ENCODE measurements at regions not wholly inside any gene's neighbourhood (a gene's known extent, or its start where the extent isn't known, plus 50 kb on each side); places are given as distances from the start of the nearest gene placed in this dataset.

GRCh38 chr4:165680821-165681220 lies 192.2 kb upstream of the TLL1 start:
- no peak for DNase-seq (ENCODE audit: low read depth)
- H3K4me3 ChIP-seq (ENCODE audit: low read depth, low read length) = no peak overlapping the region
- TF ChIP-seq CTCF (IDR thresholded peaks at IDR 0.05; ENCODE audit: insufficient read depth, low read depth, low read length) = no peak

DNA sequence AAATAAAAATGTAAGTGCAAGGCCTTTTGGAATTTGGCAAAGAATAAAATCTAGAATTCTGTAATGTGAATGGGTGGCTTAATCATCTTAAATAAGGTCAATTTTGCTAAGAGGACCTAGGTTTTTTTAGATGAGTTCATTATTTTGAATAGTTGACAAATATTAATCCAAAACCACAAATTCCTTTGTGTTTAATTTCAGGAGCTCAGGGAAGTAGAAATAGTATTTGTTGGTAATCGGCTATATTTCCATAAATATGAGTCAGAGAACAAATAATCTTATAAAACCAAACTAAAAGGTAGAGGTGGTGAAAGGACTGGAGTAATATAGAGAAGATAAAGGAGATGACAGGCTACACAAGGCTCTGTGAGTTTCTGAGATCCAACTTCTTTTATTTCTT lies 190.4 kb upstream of the TLL1 start:
- DNase-seq (ENCODE audit: low read depth) = no peak
- no peak for TF ChIP-seq CTCF (IDR thresholded peaks at IDR 0.05; ENCODE audit: insufficient read depth, low read depth, low read length)

DNA sequence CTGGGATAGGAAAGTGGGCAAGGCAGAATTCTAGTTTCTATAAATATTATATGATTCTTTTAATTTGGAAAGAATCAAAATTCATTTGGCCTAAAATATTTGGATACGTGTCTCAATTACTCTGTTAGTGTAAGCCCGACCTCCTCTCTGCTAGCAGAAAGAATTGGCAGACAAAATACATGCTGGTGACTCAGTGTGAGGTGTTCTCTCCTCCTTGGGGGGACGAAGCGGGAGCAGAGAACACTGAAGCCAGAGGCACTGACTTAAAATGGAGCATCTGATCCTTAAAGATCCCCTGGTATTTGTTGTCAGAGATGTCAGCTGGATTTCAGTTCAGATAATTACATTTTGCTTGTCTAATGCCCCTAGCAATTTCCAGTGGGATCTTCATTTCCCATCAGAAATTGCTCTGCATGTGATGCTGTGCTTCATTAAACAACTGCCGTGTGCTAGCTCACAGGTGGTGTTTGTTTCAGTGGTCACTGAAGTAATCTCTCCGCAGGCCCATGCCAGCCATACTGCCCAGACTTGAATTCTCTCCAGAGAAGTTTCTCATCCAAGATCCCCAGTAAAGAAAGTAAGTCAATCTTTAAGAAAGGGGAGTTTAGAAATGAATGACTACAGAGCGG lies 188.7 kb upstream of the TLL1 start:
- H3K4me3 ChIP-seq (ENCODE audit: low read depth, low read length) = no peak overlapping the region
- no peak for TF ChIP-seq CTCF (IDR thresholded peaks at IDR 0.05; ENCODE audit: insufficient read depth, low read depth, low read length)
- peak; percentile 11 for DNase-seq (ENCODE audit: low read depth)

More for the DNA sequence above, 190.4 kb upstream of the TLL1 start:
- H3K4me3 ChIP-seq (ENCODE audit: low read depth, low read length) = no peak overlapping the region

GRCh38 chr4:165686756-165687155 lies 186.3 kb upstream of the TLL1 start:
- no peak for DNase-seq (ENCODE audit: low read depth)
- no peak overlapping the region for H3K4me3 ChIP-seq (ENCODE audit: low read depth, low read length)
- TF ChIP-seq CTCF (IDR thresholded peaks at IDR 0.05; ENCODE audit: insufficient read depth, low read depth, low read length) = no peak

- no peak for DNase-seq (ENCODE audit: low read depth)
- H3K4me3 ChIP-seq (ENCODE audit: low read depth, low read length) = no peak overlapping the region
- no peak for TF ChIP-seq CTCF (IDR thresholded peaks at IDR 0.05; ENCODE audit: insufficient read depth, low read depth, low read length)
Measured at GRCh38 chr4:165689159-165689558, 183.9 kb upstream of the TLL1 start.

GRCh38 chr4:165692082-165692481 lies 181.0 kb upstream of the TLL1 start:
- TF ChIP-seq CTCF (IDR thresholded peaks at IDR 0.05; ENCODE audit: insufficient read depth, low read depth, low read length) = no peak
- DNase-seq (ENCODE audit: low read depth) = no peak
- H3K4me3 ChIP-seq (ENCODE audit: low read depth, low read length) = no peak overlapping the region

DNA sequence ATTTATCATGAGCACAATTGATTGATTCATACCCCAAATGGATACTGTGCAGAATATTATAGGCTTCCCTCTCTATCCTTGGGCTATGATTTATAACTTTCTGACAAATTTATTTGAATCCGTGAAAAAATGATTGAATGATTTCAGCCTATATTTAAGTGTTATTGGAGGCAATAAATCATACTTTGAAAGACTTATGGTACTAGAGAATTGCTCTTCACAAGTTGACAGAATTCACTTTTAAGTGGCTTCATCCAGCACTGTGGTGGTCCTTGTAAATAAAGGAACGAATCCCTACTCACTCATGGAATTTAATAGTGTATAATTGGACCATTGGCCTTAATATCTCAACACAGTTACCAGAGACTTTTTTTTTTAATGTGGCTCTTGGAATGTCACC lies 174.8 kb upstream of the TLL1 start:
- DNase-seq (ENCODE audit: low read depth) = no peak
- no peak overlapping the region for H3K4me3 ChIP-seq (ENCODE audit: low read depth, low read length)
- no peak for TF ChIP-seq CTCF (IDR thresholded peaks at IDR 0.05; ENCODE audit: insufficient read depth, low read depth, low read length)

Measured in fibroblast of villous mesenchyme (primary cell).